Hematopoietic multipotent progenitor cell treated with erythropoietin and hydrocortisone succinate and interleukin-3 and kit ligand, for 6 days (in vitro differentiated cells): ENCODE measurements at regions not wholly inside any gene's neighbourhood (a gene's known extent, or its start where the extent isn't known, plus 50 kb on each side); places are given as distances from the start of the nearest gene placed in this dataset.
"Not testable (repeated sequence)": the region's sequence is repeated elsewhere in the genome, so short reads cannot be mapped to it uniquely, and the experiment has no call there.

Source experiments
- DNase-seq: peaks from one replicate; pipeline ENCODE4 v3.0.0-alpha.2; 2015

- DNase-seq, result no peak
Observed at GRCh38 chr2:138066139-138066806, 102.0 kb downstream of the HNMT start.

- no peak for DNase-seq
Observed at GRCh38 chr2:138066841-138067240, 102.6 kb downstream of the HNMT start.

- DNase-seq, result not testable (repeated sequence)
Observed at GRCh38 chr2:138068669-138069068, 104.4 kb downstream of the HNMT start.

GRCh38 chr2:138071042-138071719 is 106.9 kb downstream of the HNMT start:
- DNase-seq, result not testable (repeated sequence)

GRCh38 chr2:138071720-138072719 is 107.7 kb downstream of the HNMT start:
- no peak for DNase-seq

GRCh38 chr2:138078153-138078552 is 113.9 kb downstream of the HNMT start:
- DNase-seq, result no peak

- no peak for DNase-seq
Observed at GRCh38 chr2:138079976-138080375, 115.7 kb downstream of the HNMT start.

GRCh38 chr2:138081225-138082073 is 117.2 kb downstream of the HNMT start:
- no peak for DNase-seq

- DNase-seq, result no peak
Observed at GRCh38 chr2:138084206-138084605, 119.9 kb downstream of the HNMT start.

GRCh38 chr2:138085441-138085840 is 121.2 kb downstream of the HNMT start:
- DNase-seq, result not testable (repeated sequence)

GRCh38 chr2:138086576-138086975 is 122.3 kb downstream of the HNMT start:
- no peak for DNase-seq

GRCh38 chr2:138087751-138088593 is 123.7 kb downstream of the HNMT start:
- DNase-seq, result peak; percentile 26

- DNase-seq, result peak; percentile 83
Observed at GRCh38 chr2:138090330-138090729, 126.1 kb downstream of the HNMT start.

GRCh38 chr2:138093455-138093854 is 129.2 kb downstream of the HNMT start:
- no peak for DNase-seq

- no peak for DNase-seq
Observed at GRCh38 chr2:138094031-138094430, 129.8 kb downstream of the HNMT start.

GRCh38 chr2:138095336-138095735 is 131.1 kb downstream of the HNMT start:
- no peak for DNase-seq

GRCh38 chr2:138099288-138099687 is 135.0 kb downstream of the HNMT start:
- not testable (repeated sequence) for DNase-seq

GRCh38 chr2:138101718-138102117 is 137.4 kb downstream of the HNMT start:
- DNase-seq, result no peak

GRCh38 chr2:138102664-138103063 is 138.4 kb downstream of the HNMT start:
- no peak for DNase-seq

- DNase-seq, result no peak
Observed at GRCh38 chr2:138103156-138103555, 138.9 kb downstream of the HNMT start.

GRCh38 chr2:138104071-138104470 is 139.8 kb downstream of the HNMT start:
- DNase-seq, result no peak
